B cell (primary cell): ENCODE measurements at regions not wholly inside any gene's neighbourhood (a gene's known extent, or its start where the extent isn't known, plus 50 kb on each side); places are given as distances from the start of the nearest gene placed in this dataset.

ENCODE experiments used
- ATAC-seq: fragments of 200-7000 bp; cut with Tn5 transposase; one replicate; pipeline ENCODE4 v1.10.0; 2021; ENCODE audit warnings: low read depth, mild to moderate bottlenecking, moderate number of reproducible peaks, moderate library complexity
- CTCF ChIA-PET: fragments of 350-600 bp; sonication (Branson Sonifier 250); formaldehyde crosslinking; loops from one replicate; lab custom pipeline; 2021; ENCODE audit warnings: antibody characterized with exemption, inconsistent platforms; lab: Charles Lee
- POLR2A ChIA-PET: fragments of 350-600 bp; sonication (Branson Sonifier 250); formaldehyde crosslinking; loops from one replicate; lab custom pipeline; 2021; ENCODE audit warnings: antibody characterized with exemption; lab: Charles Lee
- DNase-seq: peaks from one replicate; pipeline ENCODE4 v3.0.0; 2013
- H2AFZ ChIP-seq: 2 replicates; pipeline ENCODE4 v1.6.1; 2012; ENCODE audit warnings: mild to moderate bottlenecking, low read depth, low read length; ENCODE audit not compliant: insufficient read depth, poor library complexity, severe bottlenecking
- H3K27ac ChIP-seq, 2 donors: 1 replicate in 1 of 2; 2 replicates in 1 of 2; pipeline ENCODE4 v1.5.1; 2012 to 2013; ENCODE audit warnings: low read length in 2 of 2, mild to moderate bottlenecking in 2 of 2, moderate library complexity in 1 of 2
- H3K27me3 ChIP-seq, 4 experiments: fragments of 200-600 bp in 1 of 4; sonication (generic) in 1 of 4; replicated peaks in 1 of 4; 1 replicate in 2 of 4; 2 replicates in 2 of 4; pipeline versions ENCODE4 v1.6.1 to v1.7.0; 2013 to 2016; ENCODE audit warnings: low read length in 3 of 4, mild to moderate bottlenecking in 2 of 4, mixed read lengths in 1 of 4, moderate library complexity in 1 of 4; ENCODE audit not compliant: insufficient read depth in 4 of 4, control insufficient read depth in 3 of 4; ENCODE audit errors: control extremely low read depth in 1 of 4
- H3K36me3 ChIP-seq, 2 experiments: replicated peaks in 1 of 2; 1 replicate in 1 of 2; 2 replicates in 1 of 2; pipeline versions ENCODE4 v1.6.1 to v1.7.1; 2013; ENCODE audit warnings: low read length in 1 of 2; ENCODE audit not compliant: insufficient read depth in 2 of 2, control insufficient read depth in 1 of 2; ENCODE audit errors: control extremely low read depth in 1 of 2, extremely low read depth in 1 of 2
- H3K4me1 ChIP-seq, 2 donors: fragments of 200-600 bp in 1 of 2; sonication (generic) in 1 of 2; 1 replicate in 1 of 2; 2 replicates in 1 of 2; pipeline versions ENCODE4 v1.5.1 to v1.6.1; 2013 to 2017; ENCODE audit warnings: low read length in 2 of 2; ENCODE audit not compliant: control insufficient read depth in 2 of 2, insufficient read depth in 2 of 2
- H3K4me2 ChIP-seq: replicated peaks from 2 replicates; pipeline ENCODE3; 2012; ENCODE audit warnings: mild to moderate bottlenecking, low read depth, low read length; ENCODE audit not compliant: poor library complexity, severe bottlenecking
- H3K4me3 ChIP-seq, 5 experiments: fragments of 200-600 bp in 1 of 5; sonication (generic) in 1 of 5; 1 replicate in 3 of 5; 2 replicates in 2 of 5; pipeline versions ENCODE4 v1.5.1 to v1.7.0; 2011 to 2016; ENCODE audit warnings: low read length in 4 of 5, mild to moderate bottlenecking in 4 of 5, low read depth in 2 of 5, control low read depth in 1 of 5, moderate library complexity in 1 of 5; ENCODE audit not compliant: insufficient read depth in 1 of 5; ENCODE audit errors: control extremely low read depth in 1 of 5, extremely low read depth in 1 of 5
- H3K79me2 ChIP-seq: fragments of 200-600 bp; sonication (generic); one replicate; pipeline ENCODE4 v1.6.0; 2016; ENCODE audit warnings: low read length; ENCODE audit not compliant: control insufficient read depth, insufficient read depth
- H3K9ac ChIP-seq: fragments of 200-600 bp; sonication (generic); 2 replicates; pipeline ENCODE4 v1.6.1; 2017; ENCODE audit warnings: mild to moderate bottlenecking, low read length, moderate library complexity
- H3K9me3 ChIP-seq, 3 donors: one replicate each; pipeline versions ENCODE4 v1.6.1 to v1.7.1; 2013; ENCODE audit warnings: low read length in 2 of 3; ENCODE audit not compliant: control insufficient read depth in 2 of 3, insufficient read depth in 1 of 3; ENCODE audit errors: control extremely low read depth in 1 of 3
- H4K20me1 ChIP-seq: 2 replicates; pipeline ENCODE4 v1.6.0; 2012; ENCODE audit warnings: mild to moderate bottlenecking, low read length; ENCODE audit not compliant: insufficient read depth, control insufficient read depth, poor library complexity, severe bottlenecking
- H3K27ac Mint-ChIP-seq: one replicate; pipeline ENCODE4 v1.8.0; 2021; ENCODE audit warnings: mixed read lengths
- H3K27me3 Mint-ChIP-seq: one replicate; pipeline ENCODE4 v1.8.0; 2021; ENCODE audit warnings: mixed read lengths
- H3K4me1 Mint-ChIP-seq: one replicate; pipeline ENCODE4 v1.8.0; 2021; ENCODE audit warnings: mixed read lengths
- H3K4me3 Mint-ChIP-seq: one replicate; pipeline ENCODE4 v1.8.0; 2021; ENCODE audit warnings: mixed read lengths
- H3K9me3 Mint-ChIP-seq: one replicate; pipeline ENCODE4 v1.8.0; 2022; ENCODE audit warnings: mixed read lengths; ENCODE audit not compliant: insufficient read depth
- CTCF ChIP-seq: fragments of 200-600 bp; IDR thresholded peaks from one replicate; pipeline ENCODE4 v1.8.0; 2022; ENCODE audit warnings: antibody characterized with exemption, mild to moderate bottlenecking
- EZH2 ChIP-seq: IDR thresholded peaks from 2 replicates; pipeline ENCODE4 v1.6.1; 2012; ENCODE audit warnings: borderline replicate concordance, low read depth, mild to moderate bottlenecking, moderate library complexity, low read length; ENCODE audit not compliant: insufficient read depth, poor library complexity, severe bottlenecking
- WGBS: methylation state at CpG from one replicate; pipeline ENCODE4 v1.1.5; 2013; ENCODE audit warnings: missing lambda C conversion rate; ENCODE audit not compliant: insufficient coverage; 5-methylcytosine and 5-hydroxymethylcytosine counted together
- intact Hi-C: fragments of 100-400 bp; cut with micrococcal nuclease; formaldehyde crosslinking; loops from one replicate; pipeline ENCODE4 v1.10.0; 2022

- no CpG with 5 or more reads among the region's 3 CpGs for WGBS
- TF ChIP-seq EZH2 (no peak), CTCF (no peak)
- DNase-seq (no peak), ATAC-seq (no peak)
- Mint-ChIP-seq H3K4me3 (no peak overlapping the region), H3K9me3 (no peaks in the 10 kb centered on the region), H3K27me3 (no peaks in the 10 kb centered on the region), H3K4me1 (no peaks in the 10 kb centered on the region), H3K27ac (no peak overlapping the region)
- no peak overlapping the region for H3K4me2 ChIP-seq
- no peak overlapping the region for H2AFZ ChIP-seq
- H3K9me3 ChIP-seq, result no peaks in the 10 kb centered on the region
- CTCF ChIA-PET, result no interaction called here
- intact Hi-C loops, result no loop called here
- POLR2A ChIA-PET, result no interaction called here
- H3K4me3 ChIP-seq, result no peak overlapping the region
- no peaks in the 10 kb centered on the region for H3K36me3 ChIP-seq
- H3K27ac ChIP-seq, result no peak overlapping the region
- no peaks in the 10 kb centered on the region for H3K79me2 ChIP-seq
- H3K4me1 ChIP-seq, result no peaks in the 10 kb centered on the region
- H3K27me3 ChIP-seq, result no peaks in the 10 kb centered on the region
- no peaks in the 10 kb centered on the region for H4K20me1 ChIP-seq
- no peak overlapping the region for H3K9ac ChIP-seq
Observed at GRCh38 chrX:115504167-115504566, 56.8 kb upstream of the PLS3 start.
